ENCODE measurements at regions not wholly inside any gene's neighbourhood (a gene's known extent, or its start where the extent isn't known, plus 50 kb on each side); places are given as distances from the start of the nearest gene placed in this dataset.

DNA sequence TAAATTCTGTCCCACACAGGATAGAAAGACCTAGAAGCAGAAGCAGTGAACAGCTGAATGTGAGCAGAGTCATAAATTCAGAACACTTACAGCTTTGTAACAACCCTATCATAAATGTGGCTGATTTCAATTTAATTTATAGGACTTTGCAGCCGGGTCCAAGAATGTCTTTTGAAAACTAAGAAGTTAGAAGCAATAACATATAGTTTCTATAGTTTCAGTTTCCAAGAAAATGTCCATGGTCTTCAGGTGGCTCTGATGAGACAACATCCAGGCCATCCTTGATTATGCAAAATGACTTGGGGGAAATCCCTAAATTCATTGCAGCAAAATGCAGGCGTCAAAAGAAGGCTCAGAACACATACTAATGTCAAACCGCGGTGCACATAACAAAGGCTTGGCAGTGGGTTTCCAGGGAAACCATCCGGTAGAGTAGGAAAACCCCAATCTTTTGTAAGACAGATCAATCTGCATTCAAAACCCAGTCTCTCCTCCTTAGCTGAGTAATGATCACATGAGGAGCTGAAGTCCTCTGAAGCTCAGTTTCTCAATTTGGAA, 442.2 kb upstream of the ID2 start:
- Histone ChIP-seq H3K27me3 (ENCODE audit: control insufficient read depth in 4 of 4, insufficient read depth in 4 of 4, low read length in 3 of 4) (no peaks in the 10 kb centered on the region), H3K4me3 (ENCODE audit: low read depth in 1 of 3, low read length in 3 of 3) (no peak overlapping the region), H3K9me3 (ENCODE audit: control insufficient read depth in 4 of 4, low read length in 3 of 4) (no peaks in the 10 kb centered on the region), H3K9ac (ENCODE audit: low read depth in 1 of 2, low read length in 2 of 2) (no peak overlapping the region), H3K36me3 (ENCODE audit: control insufficient read depth in 4 of 4, insufficient read depth in 3 of 4, low read depth in 1 of 4, low read length in 3 of 4) (no peaks in the 10 kb centered on the region), H3K4me1 (ENCODE audit: control insufficient read depth in 4 of 4, insufficient read depth in 4 of 4, low read length in 3 of 4) (peaks cover 10 to 39% (median 24%) of the 10 kb centered on the region in 4 donors), H3K27ac (ENCODE audit: low read depth in 1 of 2, low read length in 2 of 2) (peak overlapping the region; percentile 71 to 90)
- TF ChIP-seq, protein P1, sequence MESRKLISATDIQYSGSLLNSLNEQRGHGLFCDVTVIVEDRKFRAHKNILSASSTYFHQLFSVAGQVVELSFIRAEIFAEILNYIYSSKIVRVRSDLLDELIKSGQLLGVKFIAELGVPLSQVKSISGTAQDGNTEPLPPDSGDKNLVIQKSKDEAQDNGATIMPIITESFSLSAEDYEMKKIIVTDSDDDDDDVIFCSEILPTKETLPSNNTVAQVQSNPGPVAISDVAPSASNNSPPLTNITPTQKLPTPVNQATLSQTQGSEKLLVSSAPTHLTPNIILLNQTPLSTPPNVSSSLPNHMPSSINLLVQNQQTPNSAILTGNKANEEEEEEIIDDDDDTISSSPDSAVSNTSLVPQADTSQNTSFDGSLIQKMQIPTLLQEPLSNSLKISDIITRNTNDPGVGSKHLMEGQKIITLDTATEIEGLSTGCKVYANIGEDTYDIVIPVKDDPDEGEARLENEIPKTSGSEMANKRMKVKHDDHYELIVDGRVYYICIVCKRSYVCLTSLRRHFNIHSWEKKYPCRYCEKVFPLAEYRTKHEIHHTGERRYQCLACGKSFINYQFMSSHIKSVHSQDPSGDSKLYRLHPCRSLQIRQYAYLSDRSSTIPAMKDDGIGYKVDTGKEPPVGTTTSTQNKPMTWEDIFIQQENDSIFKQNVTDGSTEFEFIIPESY (IDR thresholded peaks at IDR 0.05), result no peak
- TF ChIP-seq FOXA2 (IDR thresholded peaks at IDR 0.05), result no peak
- no peak for TF ChIP-seq HNF4G (IDR thresholded peaks at IDR 0.05)
- TF ChIP-seq, protein P2, sequence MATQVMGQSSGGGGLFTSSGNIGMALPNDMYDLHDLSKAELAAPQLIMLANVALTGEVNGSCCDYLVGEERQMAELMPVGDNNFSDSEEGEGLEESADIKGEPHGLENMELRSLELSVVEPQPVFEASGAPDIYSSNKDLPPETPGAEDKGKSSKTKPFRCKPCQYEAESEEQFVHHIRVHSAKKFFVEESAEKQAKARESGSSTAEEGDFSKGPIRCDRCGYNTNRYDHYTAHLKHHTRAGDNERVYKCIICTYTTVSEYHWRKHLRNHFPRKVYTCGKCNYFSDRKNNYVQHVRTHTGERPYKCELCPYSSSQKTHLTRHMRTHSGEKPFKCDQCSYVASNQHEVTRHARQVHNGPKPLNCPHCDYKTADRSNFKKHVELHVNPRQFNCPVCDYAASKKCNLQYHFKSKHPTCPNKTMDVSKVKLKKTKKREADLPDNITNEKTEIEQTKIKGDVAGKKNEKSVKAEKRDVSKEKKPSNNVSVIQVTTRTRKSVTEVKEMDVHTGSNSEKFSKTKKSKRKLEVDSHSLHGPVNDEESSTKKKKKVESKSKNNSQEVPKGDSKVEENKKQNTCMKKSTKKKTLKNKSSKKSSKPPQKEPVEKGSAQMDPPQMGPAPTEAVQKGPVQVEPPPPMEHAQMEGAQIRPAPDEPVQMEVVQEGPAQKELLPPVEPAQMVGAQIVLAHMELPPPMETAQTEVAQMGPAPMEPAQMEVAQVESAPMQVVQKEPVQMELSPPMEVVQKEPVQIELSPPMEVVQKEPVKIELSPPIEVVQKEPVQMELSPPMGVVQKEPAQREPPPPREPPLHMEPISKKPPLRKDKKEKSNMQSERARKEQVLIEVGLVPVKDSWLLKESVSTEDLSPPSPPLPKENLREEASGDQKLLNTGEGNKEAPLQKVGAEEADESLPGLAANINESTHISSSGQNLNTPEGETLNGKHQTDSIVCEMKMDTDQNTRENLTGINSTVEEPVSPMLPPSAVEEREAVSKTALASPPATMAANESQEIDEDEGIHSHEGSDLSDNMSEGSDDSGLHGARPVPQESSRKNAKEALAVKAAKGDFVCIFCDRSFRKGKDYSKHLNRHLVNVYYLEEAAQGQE (IDR thresholded peaks at IDR 0.05), result no peak
- TF ChIP-seq EGR1 (IDR thresholded peaks at IDR 0.05; ENCODE audit: low read depth in 2 of 2), result no peak
- TF ChIP-seq, protein P3, sequence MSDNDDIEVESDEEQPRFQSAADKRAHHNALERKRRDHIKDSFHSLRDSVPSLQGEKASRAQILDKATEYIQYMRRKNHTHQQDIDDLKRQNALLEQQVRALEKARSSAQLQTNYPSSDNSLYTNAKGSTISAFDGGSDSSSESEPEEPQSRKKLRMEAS (IDR thresholded peaks at IDR 0.05), result no peak
- TF ChIP-seq, protein P4, sequence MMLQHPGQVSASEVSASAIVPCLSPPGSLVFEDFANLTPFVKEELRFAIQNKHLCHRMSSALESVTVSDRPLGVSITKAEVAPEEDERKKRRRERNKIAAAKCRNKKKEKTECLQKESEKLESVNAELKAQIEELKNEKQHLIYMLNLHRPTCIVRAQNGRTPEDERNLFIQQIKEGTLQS (IDR thresholded peaks at IDR 0.05), result no peak
- no peak for TF ChIP-seq NR2F2 (IDR thresholded peaks at IDR 0.05)
- TF ChIP-seq, protein P5, sequence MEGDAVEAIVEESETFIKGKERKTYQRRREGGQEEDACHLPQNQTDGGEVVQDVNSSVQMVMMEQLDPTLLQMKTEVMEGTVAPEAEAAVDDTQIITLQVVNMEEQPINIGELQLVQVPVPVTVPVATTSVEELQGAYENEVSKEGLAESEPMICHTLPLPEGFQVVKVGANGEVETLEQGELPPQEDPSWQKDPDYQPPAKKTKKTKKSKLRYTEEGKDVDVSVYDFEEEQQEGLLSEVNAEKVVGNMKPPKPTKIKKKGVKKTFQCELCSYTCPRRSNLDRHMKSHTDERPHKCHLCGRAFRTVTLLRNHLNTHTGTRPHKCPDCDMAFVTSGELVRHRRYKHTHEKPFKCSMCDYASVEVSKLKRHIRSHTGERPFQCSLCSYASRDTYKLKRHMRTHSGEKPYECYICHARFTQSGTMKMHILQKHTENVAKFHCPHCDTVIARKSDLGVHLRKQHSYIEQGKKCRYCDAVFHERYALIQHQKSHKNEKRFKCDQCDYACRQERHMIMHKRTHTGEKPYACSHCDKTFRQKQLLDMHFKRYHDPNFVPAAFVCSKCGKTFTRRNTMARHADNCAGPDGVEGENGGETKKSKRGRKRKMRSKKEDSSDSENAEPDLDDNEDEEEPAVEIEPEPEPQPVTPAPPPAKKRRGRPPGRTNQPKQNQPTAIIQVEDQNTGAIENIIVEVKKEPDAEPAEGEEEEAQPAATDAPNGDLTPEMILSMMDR (IDR thresholded peaks at IDR 0.05; ENCODE audit: low read depth, low read length, missing input control), result no peak
- TF ChIP-seq RXRA (IDR thresholded peaks at IDR 0.05), result no peak
- TF ChIP-seq SP1 (IDR thresholded peaks at IDR 0.05), result no peak
- TF ChIP-seq FOXA1 (IDR thresholded peaks at IDR 0.05), result no peak
- no peak for TF ChIP-seq HNF4A (conservative IDR thresholded peaks at IDR 0.05)
- no peak for TF ChIP-seq TAF1 (conservative IDR thresholded peaks at IDR 0.05)
- no peak for TF ChIP-seq YY1 (IDR thresholded peaks at IDR 0.05)
- TF ChIP-seq RAD21 (IDR thresholded peaks at IDR 0.05), result no peak
- TF ChIP-seq GABPA (IDR thresholded peaks at IDR 0.05 in 1 of 2, conservative IDR thresholded peaks at IDR 0.05 in 1 of 2), result no peak
- no peak for TF ChIP-seq JUND (IDR thresholded peaks at IDR 0.05)
- no peak for DNase-seq (ENCODE audit: low spot score)
- WGBS, result 78% methylated on average over 5 of the region's 5 CpGs
